Mesenchymal stem cell (in vitro differentiated cells and primary cell): ENCODE measurements at regions not wholly inside any gene's neighbourhood (a gene's known extent, or its start where the extent isn't known, plus 50 kb on each side); places are given as distances from the start of the nearest gene placed in this dataset.

ENCODE experiments used
- DNase-seq: peaks from one replicate; pipeline ENCODE4 v3.0.0-alpha.2; 2013
- H2AFZ ChIP-seq: one replicate; pipeline ENCODE4 v1.6.1; 2013; ENCODE audit warnings: low read depth, mild to moderate bottlenecking, control low read depth, inconsistent platforms, low read length, moderate library complexity
- H2AK5ac ChIP-seq: 2 replicates; pipeline ENCODE4 v1.6.1; 2013; ENCODE audit warnings: low read length, moderate library complexity, mild to moderate bottlenecking, inconsistent platforms; ENCODE audit not compliant: severe bottlenecking
- H2BK120ac ChIP-seq: one replicate; pipeline ENCODE4 v1.6.1; 2013; ENCODE audit warnings: low read depth, mild to moderate bottlenecking, inconsistent platforms, low read length, moderate library complexity
- H2BK12ac ChIP-seq, 2 experiments: one replicate each; pipeline ENCODE4 v1.6.1; 2013; ENCODE audit warnings: inconsistent platforms in 2 of 2, low read length in 2 of 2, mild to moderate bottlenecking in 2 of 2, moderate library complexity in 2 of 2, control low read depth in 1 of 2
- H2BK15ac ChIP-seq: one replicate; pipeline ENCODE4 v1.6.1; 2013; ENCODE audit warnings: mild to moderate bottlenecking, low read depth, inconsistent platforms; ENCODE audit not compliant: poor library complexity, severe bottlenecking
- H2BK5ac ChIP-seq: 2 replicates; pipeline ENCODE4 v1.6.1; 2013; ENCODE audit warnings: low read depth, mild to moderate bottlenecking, low read length, control low read depth, inconsistent platforms; ENCODE audit not compliant: poor library complexity, severe bottlenecking
- H3K14ac ChIP-seq, 2 experiments: one replicate each; pipeline ENCODE4 v1.6.1; 2013; ENCODE audit warnings: inconsistent platforms in 2 of 2, low read length in 2 of 2, control low read depth in 1 of 2, mild to moderate bottlenecking in 1 of 2, moderate library complexity in 1 of 2
- H3K18ac ChIP-seq, 2 experiments: one replicate each; pipeline ENCODE4 v1.6.1; 2013; ENCODE audit warnings: inconsistent platforms in 2 of 2, low read length in 2 of 2, control low read depth in 1 of 2, low read depth in 1 of 2, mild to moderate bottlenecking in 1 of 2
- H3K23ac ChIP-seq, 2 experiments: one replicate each; pipeline ENCODE4 v1.6.1; 2013; ENCODE audit warnings: inconsistent platforms in 2 of 2, low read length in 2 of 2, mild to moderate bottlenecking in 2 of 2, moderate library complexity in 2 of 2, control low read depth in 1 of 2
- H3K27ac ChIP-seq: 2 replicates; pipeline ENCODE4 v1.5.1; 2013; ENCODE audit warnings: mild to moderate bottlenecking, moderate library complexity, low read length, control low read depth, inconsistent platforms; ENCODE audit not compliant: poor library complexity, severe bottlenecking
- H3K27me3 ChIP-seq, 2 experiments: 2 replicates each; pipeline versions ENCODE4 v1.6.1 to v1.7.0; 2013; ENCODE audit warnings: low read length in 2 of 2, mild to moderate bottlenecking in 2 of 2, moderate library complexity in 2 of 2, control low read depth in 1 of 2, inconsistent platforms in 1 of 2; ENCODE audit not compliant: control insufficient read depth in 1 of 2, insufficient read depth in 1 of 2
- H3K36me3 ChIP-seq, 2 experiments: 2 replicates each; pipeline versions ENCODE4 v1.6.1 to v1.7.0; 2013; ENCODE audit warnings: low read length in 2 of 2, control low read depth in 1 of 2, inconsistent platforms in 1 of 2, low read depth in 1 of 2, mild to moderate bottlenecking in 1 of 2; ENCODE audit not compliant: insufficient read depth in 2 of 2, control insufficient read depth in 1 of 2
- H3K4ac ChIP-seq, 2 experiments: one replicate each; pipeline ENCODE4 v1.6.1; 2013; ENCODE audit warnings: inconsistent platforms in 2 of 2, low read length in 2 of 2, mild to moderate bottlenecking in 2 of 2, moderate library complexity in 2 of 2, control low read depth in 1 of 2, low read depth in 1 of 2
- H3K4me1 ChIP-seq: 2 replicates; pipeline ENCODE4 v1.6.1; 2013; ENCODE audit warnings: low read depth, low read length, control low read depth; ENCODE audit not compliant: control insufficient read depth, insufficient read depth
- H3K4me2 ChIP-seq: 2 replicates; pipeline ENCODE4 v1.6.1; 2013; ENCODE audit warnings: low read length, mild to moderate bottlenecking, inconsistent platforms; ENCODE audit not compliant: poor library complexity, severe bottlenecking
- H3K4me3 ChIP-seq, 2 experiments: 2 replicates each; pipeline versions ENCODE4 v1.5.1 to v1.7.0; 2013; ENCODE audit warnings: low read length in 2 of 2, mild to moderate bottlenecking in 2 of 2, control low read depth in 1 of 2, low read depth in 1 of 2; ENCODE audit not compliant: insufficient read depth in 1 of 2
- H3K79me1 ChIP-seq: replicated peaks from 2 replicates; pipeline ENCODE4 v1.6.1; 2013; ENCODE audit warnings: mild to moderate bottlenecking, control low read depth, low read length, inconsistent platforms; ENCODE audit not compliant: poor library complexity, severe bottlenecking
- H3K9ac ChIP-seq: 2 replicates; pipeline ENCODE4 v1.7.0; 2013; ENCODE audit warnings: mild to moderate bottlenecking, low read length, moderate library complexity
- H3K9me3 ChIP-seq: 2 replicates; pipeline ENCODE4 v1.7.0; 2013; ENCODE audit warnings: mild to moderate bottlenecking, low read length; ENCODE audit not compliant: control insufficient read depth
- H4K8ac ChIP-seq: one replicate; pipeline ENCODE4 v1.6.1; 2013; ENCODE audit warnings: inconsistent platforms, mild to moderate bottlenecking, low read length, moderate library complexity
- H4K91ac ChIP-seq: one replicate; pipeline ENCODE4 v1.6.1; 2013; ENCODE audit warnings: mild to moderate bottlenecking, low read length, inconsistent platforms
- WGBS: methylation state at CpG from one replicate; pipeline ENCODE4 v1.1.7; 2013; ENCODE audit warnings: mixed read lengths; 5-methylcytosine and 5-hydroxymethylcytosine counted together

GRCh38 chr5:18181575-18181974 lies 547.3 kb downstream of the TAF11L14 start:
- no peak overlapping the region for H4K91ac ChIP-seq
- no peaks in the 10 kb centered on the region for H3K36me3 ChIP-seq
- no peaks in the 10 kb centered on the region for H3K4me1 ChIP-seq
- H2BK15ac ChIP-seq = no peak overlapping the region
- 40% methylated on average over 1 of the region's 1 CpG for WGBS
- no peak overlapping the region for H4K8ac ChIP-seq
- no peak overlapping the region for H3K4me2 ChIP-seq
- no peak overlapping the region for H2BK5ac ChIP-seq
- H3K14ac ChIP-seq = no peak overlapping the region
- H3K18ac ChIP-seq = no peak overlapping the region
- no peaks in the 10 kb centered on the region for H3K27me3 ChIP-seq
- no peak overlapping the region for H3K4me3 ChIP-seq
- H2BK12ac ChIP-seq = no peak overlapping the region
- no peak overlapping the region for H3K9ac ChIP-seq
- H3K23ac ChIP-seq = no peak overlapping the region
- H3K4ac ChIP-seq = no peak overlapping the region
- no peak overlapping the region for H2AK5ac ChIP-seq
- H3K27ac ChIP-seq = no peak overlapping the region
- H2BK120ac ChIP-seq = no peak overlapping the region
- no peaks in the 10 kb centered on the region for H3K79me1 ChIP-seq
- no peak overlapping the region for H2AFZ ChIP-seq
- no peaks in the 10 kb centered on the region for H3K9me3 ChIP-seq
- DNase-seq = no peak

DNA sequence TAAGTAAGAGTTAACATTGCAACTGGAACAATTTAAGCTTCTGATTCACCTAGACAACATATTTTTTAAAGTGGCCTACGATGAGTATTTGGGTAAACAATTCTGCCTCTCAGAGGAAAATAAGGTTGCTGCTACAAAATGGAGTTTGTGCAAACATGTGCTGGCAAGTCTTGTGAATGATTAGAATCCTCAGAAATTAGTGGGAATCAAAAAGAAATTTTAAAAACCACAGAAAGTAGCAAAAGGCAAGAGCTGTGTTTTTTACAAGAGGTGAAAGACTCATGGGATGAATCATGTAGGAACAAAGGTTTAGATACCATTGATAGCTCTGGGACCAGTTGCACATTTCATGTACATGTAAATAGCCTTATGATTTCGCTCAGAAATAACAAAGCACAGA lies 561.6 kb downstream of the TAF11L14 start:
- DNase-seq = no peak
- no peak overlapping the region for H3K18ac ChIP-seq
- H4K8ac ChIP-seq = no peak overlapping the region
- no peaks in the 10 kb centered on the region for H3K4me1 ChIP-seq
- no peak overlapping the region for H2BK12ac ChIP-seq
- WGBS = 47% methylated on average over 2 of the region's 2 CpGs
- H3K4me3 ChIP-seq = no peak overlapping the region
- no peak overlapping the region for H4K91ac ChIP-seq
- no peak overlapping the region for H2AK5ac ChIP-seq
- no peaks in the 10 kb centered on the region for H3K36me3 ChIP-seq
- no peak overlapping the region for H3K4me2 ChIP-seq
- H2BK15ac ChIP-seq = no peak overlapping the region
- peaks cover 15% of the 10 kb centered on the region for H3K9me3 ChIP-seq
- no peak overlapping the region for H2AFZ ChIP-seq
- no peak overlapping the region for H3K4ac ChIP-seq
- no peak overlapping the region for H3K14ac ChIP-seq
- H3K9ac ChIP-seq = no peak overlapping the region
- H3K79me1 ChIP-seq = no peaks in the 10 kb centered on the region
- no peak overlapping the region for H2BK120ac ChIP-seq
- H3K27ac ChIP-seq = no peak overlapping the region
- no peak overlapping the region for H2BK5ac ChIP-seq
- no peaks in the 10 kb centered on the region for H3K27me3 ChIP-seq
- H3K23ac ChIP-seq = no peak overlapping the region

DNA sequence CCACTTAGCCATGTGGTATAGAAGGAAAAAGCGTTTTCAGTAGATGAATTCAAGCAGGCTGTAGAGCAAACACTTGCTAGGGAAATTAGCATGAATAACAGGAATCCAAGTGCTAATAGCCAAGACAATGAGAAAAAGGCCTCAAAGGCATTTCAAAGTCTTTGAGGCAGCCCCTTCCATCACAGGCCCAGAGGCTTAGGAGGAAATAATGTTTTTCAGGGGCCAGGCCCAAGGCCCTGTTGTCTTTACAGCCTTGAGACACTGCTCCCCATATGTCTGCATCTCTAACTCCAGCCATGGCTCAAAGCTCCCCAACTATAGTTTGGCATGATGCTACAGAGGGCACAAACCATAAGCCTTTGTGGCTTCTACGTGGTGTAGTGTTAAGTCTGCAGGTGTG lies 563.5 kb downstream of the TAF11L14 start:
- Histone ChIP-seq H2BK5ac (no peak overlapping the region), H2BK12ac (no peak overlapping the region), H2BK120ac (no peak overlapping the region), H2BK15ac (no peak overlapping the region), H3K4me3 (no peak overlapping the region), H3K9ac (no peak overlapping the region), H3K18ac (no peak overlapping the region), H4K91ac (no peak overlapping the region), H3K4me1 (no peaks in the 10 kb centered on the region), H2AFZ (no peak overlapping the region), H3K4ac (no peak overlapping the region), H3K27ac (no peak overlapping the region), H4K8ac (no peak overlapping the region), H3K4me2 (no peak overlapping the region), H3K27me3 (no peaks in the 10 kb centered on the region), H2AK5ac (no peak overlapping the region), H3K36me3 (no peaks in the 10 kb centered on the region), H3K14ac (no peak overlapping the region), H3K79me1 (no peaks in the 10 kb centered on the region), H3K23ac (no peak overlapping the region), H3K9me3 (peaks cover 12% of the 10 kb centered on the region)
- no peak for DNase-seq
- 42% methylated on average over 2 of the region's 2 CpGs for WGBS

GRCh38 chr5:18202164-18202563 lies 567.9 kb downstream of the TAF11L14 start:
- H3K4me1 ChIP-seq = no peaks in the 10 kb centered on the region
- H2BK12ac ChIP-seq = no peak overlapping the region
- H3K27ac ChIP-seq = no peak overlapping the region
- H2AFZ ChIP-seq = no peak overlapping the region
- no peak overlapping the region for H3K23ac ChIP-seq
- no peak overlapping the region for H3K14ac ChIP-seq
- H2AK5ac ChIP-seq = no peak overlapping the region
- no peaks in the 10 kb centered on the region for H3K36me3 ChIP-seq
- no peak overlapping the region for H2BK15ac ChIP-seq
- no peaks in the 10 kb centered on the region for H3K79me1 ChIP-seq
- no peak overlapping the region for H4K8ac ChIP-seq
- no peak overlapping the region for H3K4me3 ChIP-seq
- 57% methylated on average over 1 of the region's 2 CpGs for WGBS
- no peak overlapping the region for H3K4ac ChIP-seq
- H3K27me3 ChIP-seq = no peaks in the 10 kb centered on the region
- H2BK120ac ChIP-seq = no peak overlapping the region
- DNase-seq = no peak
- no peak overlapping the region for H4K91ac ChIP-seq
- no peak overlapping the region for H3K4me2 ChIP-seq
- H3K9ac ChIP-seq = no peak overlapping the region
- no peak overlapping the region for H3K18ac ChIP-seq
- peaks cover 5% of the 10 kb centered on the region for H3K9me3 ChIP-seq
- no peak overlapping the region for H2BK5ac ChIP-seq
